HPDE6-E6E7 (cell line): ENCODE measurements at regions not wholly inside any gene's neighbourhood (a gene's known extent, or its start where the extent isn't known, plus 50 kb on each side); places are given as distances from the start of the nearest gene placed in this dataset.
"Not testable (repeated sequence)": the region's sequence is repeated elsewhere in the genome, so short reads cannot be mapped to it uniquely, and the experiment has no call there.

Experiments used
- DNase-seq: peaks from one replicate; pipeline ENCODE4 v3.0.0; 2011; ENCODE audit warnings: missing footprints; ENCODE audit errors: extremely low spot score

GRCh38 chr2:189231719-189232323 is 52.3 kb upstream of the COL5A2 start:
- DNase-seq = no peak

GRCh38 chr2:189232759-189233406 is 53.3 kb upstream of the COL5A2 start:
- no peak for DNase-seq

- DNase-seq = no peak
These were observed 54.0 kb upstream of the COL5A2 start for GRCh38 chr2:189233527-189233926.

GRCh38 chr2:189234991-189235390 is 55.4 kb upstream of the COL5A2 start:
- DNase-seq = no peak

DNA sequence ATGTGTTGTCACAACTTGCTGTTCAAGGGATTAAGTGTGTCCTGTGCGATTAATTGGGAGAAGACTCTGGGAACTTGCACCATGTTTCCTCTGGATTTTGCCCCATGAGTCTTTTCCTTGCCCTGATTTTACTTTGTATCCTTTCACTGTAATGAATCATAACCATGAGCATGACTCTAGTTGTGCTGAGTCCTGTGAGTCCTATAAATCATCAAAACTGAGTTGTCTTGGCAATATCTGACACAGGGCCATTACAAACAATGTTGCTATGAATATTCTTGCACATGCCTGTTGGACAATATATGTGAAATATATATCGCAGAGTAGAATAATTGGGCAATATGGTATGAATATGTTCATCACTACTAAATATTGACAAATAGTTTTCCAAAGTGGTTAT is 56.5 kb upstream of the COL5A2 start:
- DNase-seq = no peak

- no peak for DNase-seq
These were observed 59.3 kb upstream of the COL5A2 start for GRCh38 chr2:189238903-189239302.

GRCh38 chr2:189243843-189244242 is 64.3 kb upstream of the COL5A2 start:
- not testable (repeated sequence) for DNase-seq

- DNase-seq = no peak
These were observed 67.7 kb upstream of the COL5A2 start for GRCh38 chr2:189247276-189247675.

DNA sequence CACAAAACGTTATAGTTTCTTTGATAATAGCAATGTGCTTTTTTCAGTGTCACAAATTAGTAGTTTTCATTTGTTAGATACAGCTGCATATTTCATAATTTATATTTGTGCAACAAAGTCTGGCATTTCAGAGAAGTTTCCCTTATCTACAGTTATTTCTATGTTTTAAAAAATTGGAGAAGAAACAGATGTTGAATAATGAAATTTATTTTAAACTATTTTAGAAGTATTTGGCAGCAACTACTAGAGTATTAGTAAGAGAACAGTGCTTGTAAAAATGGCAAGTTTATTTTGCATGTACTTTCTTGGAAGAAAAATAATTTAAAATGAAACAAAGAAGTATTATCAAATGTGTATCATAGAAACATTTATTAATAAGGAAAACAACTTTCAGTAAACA is 68.6 kb upstream of the COL5A2 start:
- DNase-seq = no peak

DNA sequence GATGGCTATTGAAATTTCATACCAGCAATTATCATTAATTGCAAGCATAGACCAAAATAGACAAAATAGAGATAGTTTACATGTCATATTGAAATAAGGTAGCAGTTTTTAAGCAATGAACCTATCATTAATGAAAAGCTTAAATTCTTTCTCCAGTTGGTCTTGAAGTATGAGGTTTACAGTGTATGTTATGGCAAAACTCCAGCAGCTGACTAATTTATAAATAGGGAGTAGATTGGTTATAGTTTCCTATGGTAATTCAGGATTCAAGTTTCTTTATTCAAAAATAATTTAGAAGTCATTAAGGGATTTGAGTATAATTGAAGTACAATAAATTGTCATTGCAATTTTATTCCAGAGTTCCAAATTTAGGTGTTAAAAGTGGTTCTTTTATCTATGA is 69.6 kb upstream of the COL5A2 start:
- no peak for DNase-seq

DNA sequence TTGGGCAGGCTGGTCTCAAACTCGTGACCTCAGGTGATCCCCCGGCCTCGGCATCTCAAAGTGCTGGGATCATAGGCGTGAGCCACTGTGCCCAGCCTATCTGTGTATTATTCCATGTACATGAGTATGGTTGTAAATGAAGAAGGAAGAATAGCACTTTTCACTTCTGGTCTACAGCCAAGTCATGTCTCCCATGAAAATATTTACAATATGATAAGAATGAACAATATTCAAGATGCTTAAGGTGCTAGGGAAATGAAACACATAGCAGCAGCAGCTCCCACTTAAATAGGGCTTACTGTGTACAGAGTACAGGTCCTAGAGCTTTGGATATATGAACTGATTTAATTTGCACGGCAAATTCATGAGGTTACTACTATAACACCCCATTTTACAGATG is 70.3 kb upstream of the COL5A2 start:
- no peak for DNase-seq

DNA sequence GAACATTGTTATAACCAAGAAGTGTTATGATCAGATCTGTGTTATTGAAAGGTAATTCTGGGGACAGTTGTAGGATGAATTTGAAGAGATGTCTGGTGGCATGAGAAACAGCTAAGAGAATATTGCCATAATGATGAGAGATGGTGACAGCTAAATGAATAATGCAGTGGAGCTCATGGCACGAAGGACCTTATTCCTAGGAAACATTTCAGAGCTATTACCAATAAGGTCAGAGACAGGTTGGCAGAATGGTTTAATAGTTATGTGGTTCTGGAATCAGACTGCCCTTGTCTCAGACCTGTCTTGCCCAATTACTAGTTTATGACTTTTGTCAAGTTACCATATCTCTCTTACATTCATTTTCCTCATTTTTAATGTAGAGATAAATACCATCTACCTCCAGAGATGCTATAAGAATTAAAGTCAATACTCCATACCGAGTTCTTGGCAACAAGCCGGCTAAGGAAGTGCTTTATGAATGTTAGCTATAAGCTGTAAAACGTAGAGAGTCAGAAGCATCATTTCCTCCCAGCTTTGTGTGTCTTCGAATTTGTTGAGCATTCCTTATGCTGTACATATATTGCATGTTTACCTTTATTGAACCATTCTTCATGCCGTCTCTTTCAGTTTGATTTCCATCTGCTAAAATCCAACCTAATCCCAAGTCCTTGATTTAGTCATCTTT is 73.6 kb upstream of the COL5A2 start:
- no peak for DNase-seq

- no peak for DNase-seq
These were observed 74.3 kb upstream of the COL5A2 start for GRCh38 chr2:189253836-189254235.

DNA sequence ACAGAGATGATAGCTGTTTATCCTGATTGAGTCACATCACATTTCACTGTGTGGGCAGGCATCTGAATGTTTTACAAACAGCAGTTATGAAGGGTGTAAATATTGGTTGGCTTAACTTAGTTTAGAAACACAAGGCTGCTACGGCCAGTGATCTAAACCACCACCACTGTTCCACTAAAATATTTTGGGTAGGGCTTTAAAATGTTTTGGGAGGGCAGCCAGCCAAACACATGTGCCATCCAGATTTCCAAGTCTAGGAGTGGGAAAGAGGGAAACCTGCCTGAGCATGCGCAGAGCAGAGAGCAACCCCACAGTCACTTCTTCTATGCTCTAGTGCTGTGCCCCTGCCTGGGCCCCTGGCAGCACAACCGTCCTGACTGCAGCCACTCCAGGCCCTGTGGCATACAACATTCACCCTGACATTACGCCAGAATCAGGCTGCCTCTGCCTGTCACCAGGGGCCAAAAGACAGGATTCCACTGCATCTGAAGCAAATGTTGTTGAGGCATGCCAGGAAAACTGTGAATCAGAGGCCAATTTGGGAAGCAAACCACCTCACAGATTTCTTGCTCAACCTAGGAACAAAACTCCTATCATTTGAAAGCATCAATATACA is 74.8 kb upstream of the COL5A2 start:
- DNase-seq = peak; percentile 17

DNA sequence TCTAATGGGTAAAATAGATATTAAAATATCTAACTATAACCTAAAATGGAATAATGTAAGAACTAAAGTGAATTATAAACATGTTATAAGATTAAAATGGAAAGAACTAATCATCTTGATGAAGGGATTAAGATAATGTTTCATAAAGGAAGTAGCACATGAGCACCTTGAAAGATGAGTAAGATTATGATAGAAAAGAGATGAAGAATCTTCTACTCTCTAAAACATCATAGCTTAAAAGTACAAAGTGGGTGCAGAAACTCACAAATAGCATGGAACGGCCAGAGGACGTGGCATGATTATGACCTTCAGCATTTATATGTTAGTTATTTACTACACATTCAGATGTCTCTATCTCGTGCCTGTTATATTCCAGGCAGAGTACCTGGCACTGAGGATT is 76.2 kb upstream of the COL5A2 start:
- no peak for DNase-seq

- DNase-seq = no peak
These were observed 79.2 kb upstream of the COL5A2 start for GRCh38 chr2:189258616-189259365.

- DNase-seq = no peak
These were observed 80.8 kb upstream of the COL5A2 start for GRCh38 chr2:189260361-189260814.

GRCh38 chr2:189261431-189261841 is 81.9 kb upstream of the COL5A2 start:
- DNase-seq = peak; percentile 20

DNA sequence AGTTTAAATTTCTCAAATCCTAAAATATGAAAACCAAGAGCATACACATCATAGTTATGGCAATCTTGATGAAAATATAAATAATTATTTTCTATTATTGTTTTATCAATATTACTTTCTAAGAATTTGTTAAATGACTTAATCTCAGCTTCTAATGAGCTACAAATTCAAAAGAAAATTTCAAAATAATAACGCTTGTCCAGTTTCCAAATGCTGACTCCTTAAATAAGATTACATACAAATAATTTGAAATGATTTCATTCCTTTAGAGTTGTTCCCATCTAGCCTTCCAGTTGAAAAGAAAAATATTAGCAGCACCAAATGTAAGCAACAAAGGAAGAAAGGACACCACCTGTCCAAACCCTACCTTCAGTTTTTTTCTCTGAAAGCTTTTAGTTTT is 82.4 kb upstream of the COL5A2 start:
- no peak for DNase-seq

GRCh38 chr2:189265696-189266320 is 86.2 kb upstream of the COL5A2 start:
- no peak for DNase-seq

DNA sequence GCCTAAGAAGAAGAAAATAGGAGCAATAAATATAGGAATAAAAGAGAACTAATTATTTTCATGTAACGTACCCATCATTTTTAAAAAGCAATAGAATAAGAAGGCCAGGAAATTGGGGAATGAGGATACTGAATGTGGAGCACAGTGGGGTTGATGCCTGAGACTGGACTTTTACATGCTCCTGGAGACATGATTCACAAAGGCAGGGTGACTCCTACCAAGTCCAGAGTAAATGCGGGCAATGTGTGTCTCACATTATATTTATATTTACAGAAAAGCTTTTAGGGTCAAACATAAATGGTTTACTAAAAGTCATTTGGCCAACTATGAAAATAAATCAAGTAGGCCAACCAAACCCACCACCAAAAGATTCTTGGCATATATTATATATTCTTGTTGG is 87.9 kb upstream of the COL5A2 start:
- no peak for DNase-seq
